ENCODE measurements at regions not wholly inside any gene's neighbourhood (a gene's known extent, or its start where the extent isn't known, plus 50 kb on each side); places are given as distances from the start of the nearest gene placed in this dataset.

DNA sequence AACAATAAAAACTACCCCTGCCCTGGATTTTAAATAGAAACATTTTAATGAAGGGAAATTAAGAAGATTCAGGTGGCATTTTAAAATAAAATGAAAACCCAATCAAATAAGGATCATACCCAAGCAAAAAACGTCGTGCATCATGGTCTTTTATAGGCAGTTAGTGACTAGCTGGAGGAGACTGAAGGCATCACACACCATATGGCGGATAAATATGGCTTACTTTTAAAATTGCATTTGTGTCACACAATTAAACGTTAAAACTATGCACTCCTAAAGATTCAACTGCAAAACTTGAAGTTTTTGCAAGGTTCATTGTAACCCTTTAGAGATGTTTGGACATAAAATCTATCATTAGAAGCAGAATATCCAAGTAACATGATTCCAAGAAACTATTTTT, 200.1 kb upstream of the NRG3 start:
- Histone ChIP-seq H3K79me2 (ENCODE audit: insufficient read depth, low read depth, low read length) (no peaks in the 10 kb centered on the region), H3K9me3 (ENCODE audit: low read length) (no peaks in the 10 kb centered on the region), H3K9me2 (ENCODE audit: insufficient read depth, low read length) (no peaks in the 10 kb centered on the region), H3K4me2 (ENCODE audit: low read length) (no peak overlapping the region), H3K4me3 (ENCODE audit: low read depth, low read length, poor library complexity, severe bottlenecking) (no peak overlapping the region), H3K4me1 (ENCODE audit: insufficient read depth, low read length, poor library complexity, severe bottlenecking) (no peaks in the 10 kb centered on the region), H3K36me3 (ENCODE audit: insufficient read depth, low read length) (no peaks in the 10 kb centered on the region), H4K20me1 (ENCODE audit: insufficient read depth, low read length) (no peaks in the 10 kb centered on the region), H3K27ac (ENCODE audit: low read depth, low read length, poor library complexity, severe bottlenecking) (no peak overlapping the region), H2AFZ (ENCODE audit: low read length) (no peak overlapping the region)
- no TSS peak for BruUV-seq (replicated peaks)
- TF ChIP-seq, protein P1, sequence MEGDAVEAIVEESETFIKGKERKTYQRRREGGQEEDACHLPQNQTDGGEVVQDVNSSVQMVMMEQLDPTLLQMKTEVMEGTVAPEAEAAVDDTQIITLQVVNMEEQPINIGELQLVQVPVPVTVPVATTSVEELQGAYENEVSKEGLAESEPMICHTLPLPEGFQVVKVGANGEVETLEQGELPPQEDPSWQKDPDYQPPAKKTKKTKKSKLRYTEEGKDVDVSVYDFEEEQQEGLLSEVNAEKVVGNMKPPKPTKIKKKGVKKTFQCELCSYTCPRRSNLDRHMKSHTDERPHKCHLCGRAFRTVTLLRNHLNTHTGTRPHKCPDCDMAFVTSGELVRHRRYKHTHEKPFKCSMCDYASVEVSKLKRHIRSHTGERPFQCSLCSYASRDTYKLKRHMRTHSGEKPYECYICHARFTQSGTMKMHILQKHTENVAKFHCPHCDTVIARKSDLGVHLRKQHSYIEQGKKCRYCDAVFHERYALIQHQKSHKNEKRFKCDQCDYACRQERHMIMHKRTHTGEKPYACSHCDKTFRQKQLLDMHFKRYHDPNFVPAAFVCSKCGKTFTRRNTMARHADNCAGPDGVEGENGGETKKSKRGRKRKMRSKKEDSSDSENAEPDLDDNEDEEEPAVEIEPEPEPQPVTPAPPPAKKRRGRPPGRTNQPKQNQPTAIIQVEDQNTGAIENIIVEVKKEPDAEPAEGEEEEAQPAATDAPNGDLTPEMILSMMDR (conservative IDR thresholded peaks at IDR 0.05; ENCODE audit: low read length): no peak
- no peak for TF ChIP-seq EZH2phosphoT487 (IDR thresholded peaks at IDR 0.05; ENCODE audit: borderline replicate concordance, low read depth, low read length)
- CTCF ChIA-PET (ENCODE audit: unreplicated experiment): no interaction called here
- POLR2A ChIA-PET: interaction anchor here (1.2 kb wide), 1 partner anchor 12 kb away, joined by 4 read pairs; no protein-coding TSS in a partner anchor
- intact Hi-C loops (cut with micrococcal nuclease; ENCODE audit: unreplicated experiment): no loop called here
- no peak for DNase-seq (ENCODE audit: low spot score)

GRCh38 chr10:81679291-81679690, 195.7 kb upstream of the NRG3 start:
- Histone ChIP-seq H3K4me2 (ENCODE audit: low read length) (no peak overlapping the region), H3K9me2 (ENCODE audit: insufficient read depth, low read length) (no peaks in the 10 kb centered on the region), H3K79me2 (ENCODE audit: insufficient read depth, low read depth, low read length) (no peaks in the 10 kb centered on the region), H3K4me1 (ENCODE audit: insufficient read depth, low read length, poor library complexity, severe bottlenecking) (no peaks in the 10 kb centered on the region), H3K36me3 (ENCODE audit: insufficient read depth, low read length) (no peaks in the 10 kb centered on the region), H3K9me3 (ENCODE audit: low read length) (no peaks in the 10 kb centered on the region), H2AFZ (ENCODE audit: low read length) (no peak overlapping the region), H3K4me3 (ENCODE audit: low read depth, low read length, poor library complexity, severe bottlenecking) (no peak overlapping the region), H3K27ac (ENCODE audit: low read depth, low read length, poor library complexity, severe bottlenecking) (no peak overlapping the region), H4K20me1 (ENCODE audit: insufficient read depth, low read length) (no peaks in the 10 kb centered on the region)
- intact Hi-C loops (cut with micrococcal nuclease; ENCODE audit: unreplicated experiment): no loop called here
- no peak for DNase-seq (ENCODE audit: low spot score)
- CTCF ChIA-PET (ENCODE audit: unreplicated experiment): no interaction called here
- no TSS peak for BruUV-seq (replicated peaks)
- POLR2A ChIA-PET: interaction anchor here (0.6 kb wide), 1 partner anchor 9 kb away, joined by 4 read pairs; no protein-coding TSS in a partner anchor
- TF ChIP-seq EZH2phosphoT487 (IDR thresholded peaks at IDR 0.05; ENCODE audit: borderline replicate concordance, low read depth, low read length): no peak
- TF ChIP-seq, protein P1 (conservative IDR thresholded peaks at IDR 0.05; ENCODE audit: low read length): no peak

GRCh38 chr10:81680359-81680758, 194.6 kb upstream of the NRG3 start:
- Histone ChIP-seq H3K9me2 (ENCODE audit: insufficient read depth, low read length) (no peaks in the 10 kb centered on the region), H3K4me1 (ENCODE audit: insufficient read depth, low read length, poor library complexity, severe bottlenecking) (no peaks in the 10 kb centered on the region), H3K4me3 (ENCODE audit: low read depth, low read length, poor library complexity, severe bottlenecking) (no peak overlapping the region), H4K20me1 (ENCODE audit: insufficient read depth, low read length) (no peaks in the 10 kb centered on the region), H3K36me3 (ENCODE audit: insufficient read depth, low read length) (no peaks in the 10 kb centered on the region), H3K79me2 (ENCODE audit: insufficient read depth, low read depth, low read length) (no peaks in the 10 kb centered on the region), H3K9me3 (ENCODE audit: low read length) (no peaks in the 10 kb centered on the region), H3K27ac (ENCODE audit: low read depth, low read length, poor library complexity, severe bottlenecking) (no peak overlapping the region), H2AFZ (ENCODE audit: low read length) (no peak overlapping the region), H3K4me2 (ENCODE audit: low read length) (no peak overlapping the region)
- POLR2A ChIA-PET: no interaction called here
- no peak for TF ChIP-seq EZH2phosphoT487 (IDR thresholded peaks at IDR 0.05; ENCODE audit: borderline replicate concordance, low read depth, low read length)
- TF ChIP-seq, protein P1 (conservative IDR thresholded peaks at IDR 0.05; ENCODE audit: low read length): no peak
- intact Hi-C loops (cut with micrococcal nuclease; ENCODE audit: unreplicated experiment): no loop called here
- no TSS peak for BruUV-seq (replicated peaks)
- CTCF ChIA-PET (ENCODE audit: unreplicated experiment): no interaction called here
- DNase-seq (ENCODE audit: low spot score): no peak

All from OCI-LY7 (cell line).